ENCODE measurements at regions not wholly inside any gene's neighbourhood (a gene's known extent, or its start where the extent isn't known, plus 50 kb on each side); places are given as distances from the start of the nearest gene placed in this dataset.

DNA sequence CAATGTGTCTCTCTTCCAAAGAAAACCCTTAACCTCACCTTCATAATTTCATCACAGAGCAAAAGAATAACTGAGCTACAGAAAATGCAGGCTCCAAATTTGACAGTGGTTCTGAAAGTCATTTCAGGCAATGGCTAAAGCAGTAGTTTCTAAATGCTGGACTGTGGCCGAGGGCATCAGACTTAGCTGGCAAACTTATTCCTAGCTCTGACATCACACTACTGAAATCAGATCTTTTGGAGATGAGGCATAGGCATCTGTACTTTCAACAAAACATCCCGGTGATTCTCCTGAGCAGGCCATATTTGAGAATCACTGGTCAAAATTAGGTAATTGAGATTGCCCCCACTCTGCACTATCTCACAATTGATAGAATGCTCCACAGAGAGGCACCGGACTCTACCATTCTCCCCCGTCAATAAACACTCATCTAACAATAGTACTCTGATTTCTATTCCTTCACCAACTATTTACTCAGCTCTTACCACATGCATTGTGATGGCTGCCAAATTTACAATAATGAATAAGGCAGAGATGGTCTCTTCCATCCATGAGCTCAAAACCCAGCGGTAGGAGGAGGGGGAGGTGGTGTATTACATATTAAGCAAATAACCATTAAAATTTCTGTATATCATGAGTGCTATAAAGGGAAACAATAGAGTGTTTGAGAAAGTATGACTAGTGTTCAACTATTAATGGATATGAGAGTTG is 57.3 kb upstream of the SPRED1 start:
- intact Hi-C loops (cut with DNase I): no loop called here

DNA sequence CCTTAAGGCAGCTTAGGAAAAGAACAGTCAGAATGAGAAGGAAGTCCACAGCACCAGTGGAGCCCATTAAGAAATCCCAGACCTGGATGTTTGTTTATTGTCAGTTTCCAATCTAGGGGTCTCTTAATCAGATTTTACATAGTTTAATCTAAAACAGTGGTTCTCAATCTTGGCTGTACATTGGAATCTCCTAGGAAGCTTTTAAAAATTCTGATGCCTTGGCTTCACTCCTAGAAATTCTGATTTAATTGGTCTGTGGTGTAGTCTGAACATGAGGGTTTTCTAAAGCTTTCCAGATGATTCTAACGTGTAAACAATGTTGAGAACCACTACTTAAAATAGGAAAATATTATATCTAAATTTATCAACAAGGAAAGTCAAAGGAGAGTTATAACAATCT is 56.6 kb upstream of the SPRED1 start:
- intact Hi-C loops (cut with DNase I): no loop called here

More for the DNA sequence above, 57.3 kb upstream of the SPRED1 start:
- DNase-seq (ENCODE audit: low spot score): no peak

DNA sequence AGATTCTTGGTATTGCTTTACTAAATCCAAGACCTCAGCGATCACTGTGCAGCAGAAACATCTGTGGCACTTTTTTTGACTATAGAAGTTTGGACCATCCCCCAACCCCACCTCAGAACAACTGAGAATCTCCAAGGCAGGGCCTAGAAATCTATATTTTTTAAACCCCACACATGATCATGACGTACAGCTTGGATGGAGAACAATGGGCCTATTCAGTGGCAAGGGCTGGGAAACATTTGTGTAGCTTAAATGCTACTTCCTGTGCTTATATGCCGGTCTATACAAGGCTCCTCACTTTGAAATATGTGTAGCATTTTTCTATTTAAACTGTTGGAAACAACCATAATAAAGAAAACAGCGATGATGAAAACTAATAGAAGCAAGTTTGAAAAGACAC is 55.1 kb upstream of the SPRED1 start:
- intact Hi-C loops (cut with DNase I): no loop called here

More for the DNA sequence above, 56.6 kb upstream of the SPRED1 start:
- no peak for DNase-seq (ENCODE audit: low spot score)

DNA sequence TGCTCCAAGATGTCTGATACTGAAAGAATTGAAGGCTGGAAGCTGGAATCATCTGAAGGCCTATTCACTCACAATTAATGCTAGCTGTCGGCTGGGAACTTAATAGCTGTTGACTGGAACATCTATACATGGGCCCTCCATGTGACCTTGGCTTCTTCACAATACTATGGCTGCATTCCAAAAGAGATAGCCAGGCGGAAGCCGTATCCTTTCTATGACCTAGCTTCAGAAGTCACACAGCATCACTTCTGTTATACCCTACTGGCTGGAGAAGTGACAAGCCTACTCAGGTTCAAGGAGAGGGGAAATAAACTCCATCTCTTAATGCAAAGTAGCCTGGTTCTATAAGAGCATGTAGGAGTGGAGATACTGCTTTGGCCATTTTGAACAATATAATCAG is 50.9 kb upstream of the SPRED1 start:
- DNase-seq (ENCODE audit: low spot score): no peak
- intact Hi-C loops (cut with DNase I): no loop called here

More for the DNA sequence above, 55.1 kb upstream of the SPRED1 start:
- no peak for DNase-seq (ENCODE audit: low spot score)

DNA sequence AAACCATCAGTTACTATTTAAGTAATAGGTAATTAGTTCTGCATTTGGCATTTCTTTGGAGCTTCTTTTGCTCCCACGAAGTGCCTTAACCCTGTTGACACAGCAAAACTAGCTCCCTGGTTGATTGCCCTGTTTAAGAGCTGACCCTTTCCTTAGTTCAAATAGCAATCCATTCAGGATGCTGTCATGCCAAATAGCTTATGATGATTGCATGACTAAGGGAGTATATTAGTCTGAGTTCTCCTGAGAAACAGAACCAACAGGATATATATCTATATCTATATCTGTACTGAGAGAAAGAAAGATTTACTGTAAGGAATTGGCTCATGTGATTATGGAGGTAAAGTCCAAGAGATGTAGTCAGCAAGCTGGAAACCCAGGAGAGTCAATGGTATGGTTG is 50.3 kb upstream of the SPRED1 start:
- intact Hi-C loops (cut with DNase I): no loop called here
- no peak for DNase-seq (ENCODE audit: low spot score)
